IMR-90 (cell line): ENCODE measurements at regions not wholly inside any gene's neighbourhood (a gene's known extent, or its start where the extent isn't known, plus 50 kb on each side); places are given as distances from the start of the nearest gene placed in this dataset.

Source experiments
- CEBPB ChIP-seq: IDR thresholded peaks from 2 replicates; pipeline ENCODE4 v1.6.1; 2012; ENCODE audit warnings: low read depth, low read length, improper control_type of control experiment
- CHD1 ChIP-seq: IDR thresholded peaks from 2 replicates; pipeline ENCODE4 v1.6.1; 2012; ENCODE audit warnings: low read depth, low read length, improper control_type of control experiment
- CTCF ChIP-seq: conservative IDR thresholded peaks from 2 replicates; pipeline ENCODE4 v1.5.1; 2012; ENCODE audit warnings: mild to moderate bottlenecking, low read depth, low read length, improper control_type of control experiment
- MXI1 ChIP-seq: IDR thresholded peaks from 2 replicates; pipeline ENCODE4 v1.6.1; 2012; ENCODE audit warnings: low read depth, mild to moderate bottlenecking, low read length, moderate library complexity, borderline replicate concordance
- POLR2A ChIP-seq: IDR thresholded peaks from 2 replicates; pipeline ENCODE4 v1.6.1; 2012; ENCODE audit warnings: mild to moderate bottlenecking, low read depth, low read length
- RCOR1 ChIP-seq: IDR thresholded peaks from 2 replicates; pipeline ENCODE4 v1.6.1; 2012; ENCODE audit warnings: mild to moderate bottlenecking, low read length, improper control_type of control experiment; ENCODE audit not compliant: insufficient replicate concordance
- RFX5 ChIP-seq: IDR thresholded peaks from 2 replicates; pipeline ENCODE4 v1.8.0; 2012; ENCODE audit warnings: low read depth, mild to moderate bottlenecking, low read length, moderate library complexity
- TF ChIP-seq, protein P1 (sequence below): fragments of 150-350 bp; IDR thresholded peaks from 2 replicates; pipeline ENCODE4 v1.6.1; 2017; ENCODE audit warnings: mild to moderate bottlenecking, antibody characterized with exemption, low read length, low read depth

GRCh38 chr1:57761628-57762027, 337.8 kb upstream of the DAB1 start:
- no peak for TF ChIP-seq CTCF
- no peak for TF ChIP-seq RCOR1
- TF ChIP-seq MXI1 = no peak
- TF ChIP-seq CHD1 = no peak
- no peak for TF ChIP-seq POLR2A
- TF ChIP-seq CEBPB = no peak
- TF ChIP-seq, protein P1, sequence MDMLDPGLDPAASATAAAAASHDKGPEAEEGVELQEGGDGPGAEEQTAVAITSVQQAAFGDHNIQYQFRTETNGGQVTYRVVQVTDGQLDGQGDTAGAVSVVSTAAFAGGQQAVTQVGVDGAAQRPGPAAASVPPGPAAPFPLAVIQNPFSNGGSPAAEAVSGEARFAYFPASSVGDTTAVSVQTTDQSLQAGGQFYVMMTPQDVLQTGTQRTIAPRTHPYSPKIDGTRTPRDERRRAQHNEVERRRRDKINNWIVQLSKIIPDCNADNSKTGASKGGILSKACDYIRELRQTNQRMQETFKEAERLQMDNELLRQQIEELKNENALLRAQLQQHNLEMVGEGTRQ = no peak
- TF ChIP-seq RFX5 = no peak
